WTC11 (cell line): ENCODE measurements at regions not wholly inside any gene's neighbourhood (a gene's known extent, or its start where the extent isn't known, plus 50 kb on each side); places are given as distances from the start of the nearest gene placed in this dataset.

Source experiments
- CBFB ChIP-seq: sonication (generic); formaldehyde crosslinking; IDR thresholded peaks from 2 replicates; pipeline ENCODE4 v1.8.1; 2022; ENCODE audit warnings: mild to moderate bottlenecking, low read depth, missing genetic modification reagents
- ESRRA ChIP-seq: sonication (generic); formaldehyde crosslinking; IDR thresholded peaks from 2 replicates; pipeline ENCODE4 v1.8.1; 2022; ENCODE audit warnings: mild to moderate bottlenecking, missing genetic modification reagents, borderline replicate concordance
- RELA ChIP-seq: sonication (generic); formaldehyde crosslinking; IDR thresholded peaks from 2 replicates; pipeline ENCODE4 v1.8.1; 2022; ENCODE audit warnings: missing genetic modification reagents, mild to moderate bottlenecking, borderline replicate concordance
- SMAD3 ChIP-seq: sonication (generic); formaldehyde crosslinking; IDR thresholded peaks from 2 replicates; pipeline ENCODE4 v1.8.0; 2022; ENCODE audit warnings: missing genetic modification reagents, mild to moderate bottlenecking, borderline replicate concordance
- TEAD1 ChIP-seq: sonication (generic); formaldehyde crosslinking; IDR thresholded peaks from 2 replicates; pipeline ENCODE4 v1.8.0; 2022; ENCODE audit warnings: mild to moderate bottlenecking, missing genetic modification reagents
- ZNF671 ChIP-seq: fragments of 250-450 bp; sonication (Bioruptor Pico); IDR thresholded peaks from 2 replicates; pipeline ENCODE4 v1.8.0; 2021; ENCODE audit warnings: mild to moderate bottlenecking
- TF ChIP-seq, protein P1 (sequence below): sonication (generic); formaldehyde crosslinking; IDR thresholded peaks from 2 replicates; pipeline ENCODE4 v1.8.0; 2023; ENCODE audit warnings: missing genetic modification reagents
- TF ChIP-seq, protein P2 (sequence below): sonication (generic); formaldehyde crosslinking; IDR thresholded peaks from 2 replicates; pipeline ENCODE4 v1.8.1; 2023; ENCODE audit warnings: mild to moderate bottlenecking, missing genetic modification reagents, moderate library complexity
- TF ChIP-seq, protein P3 (sequence below): fragments of 200-600 bp; IDR thresholded peaks from 2 replicates; pipeline ENCODE4 v1.8.0; 2022; ENCODE audit warnings: antibody characterized with exemption
- TF ChIP-seq, protein P4 (sequence below): sonication (generic); formaldehyde crosslinking; IDR thresholded peaks from 2 replicates; pipeline ENCODE4 v1.8.0; 2022; ENCODE audit warnings: mild to moderate bottlenecking, missing genetic modification reagents
- TF ChIP-seq, protein P5 (sequence below): sonication (generic); formaldehyde crosslinking; conservative IDR thresholded peaks from 2 replicates; pipeline ENCODE4 v1.8.1; 2022; ENCODE audit warnings: mild to moderate bottlenecking, missing genetic modification reagents
- TF ChIP-seq, protein P6 (sequence below): sonication (generic); formaldehyde crosslinking; IDR thresholded peaks from 2 replicates; pipeline ENCODE4 v1.8.1; 2023; ENCODE audit warnings: mild to moderate bottlenecking, missing genetic modification reagents, borderline replicate concordance
- TF ChIP-seq, protein P7 (sequence below): fragments of 250-450 bp; sonication (Bioruptor Pico); IDR thresholded peaks from 2 replicates; pipeline ENCODE4 v1.9.0; 2021; ENCODE audit warnings: mild to moderate bottlenecking

DNA sequence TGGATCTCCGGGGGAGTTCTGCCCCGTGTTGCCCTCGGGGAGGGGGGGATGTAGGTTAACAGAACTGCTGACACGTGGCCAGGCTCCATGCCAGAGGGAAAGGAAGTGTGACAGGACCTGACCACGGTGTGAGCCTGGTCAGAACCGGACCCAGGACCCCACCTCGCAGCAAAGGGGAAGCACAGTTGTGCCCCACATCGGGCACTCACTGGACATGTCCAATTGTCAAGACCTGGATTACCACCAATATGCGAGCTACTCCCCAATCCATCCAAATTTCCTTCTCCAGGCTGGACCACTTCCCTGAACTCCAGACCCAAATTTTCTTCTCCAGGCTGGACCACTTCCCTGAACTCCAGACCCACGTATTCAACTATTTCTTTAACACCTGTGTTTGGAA is 78.8 kb upstream of the PIWIL1 start:
- TF ChIP-seq, protein P1, sequence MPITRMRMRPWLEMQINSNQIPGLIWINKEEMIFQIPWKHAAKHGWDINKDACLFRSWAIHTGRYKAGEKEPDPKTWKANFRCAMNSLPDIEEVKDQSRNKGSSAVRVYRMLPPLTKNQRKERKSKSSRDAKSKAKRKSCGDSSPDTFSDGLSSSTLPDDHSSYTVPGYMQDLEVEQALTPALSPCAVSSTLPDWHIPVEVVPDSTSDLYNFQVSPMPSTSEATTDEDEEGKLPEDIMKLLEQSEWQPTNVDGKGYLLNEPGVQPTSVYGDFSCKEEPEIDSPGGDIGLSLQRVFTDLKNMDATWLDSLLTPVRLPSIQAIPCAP (CRISPR knock-in tag): no peak
- TF ChIP-seq TEAD1 (CRISPR knock-in tag) (no peak), CBFB (CRISPR knock-in tag) (no peak), ESRRA (CRISPR knock-in tag) (no peak), RELA (no peak), SMAD3 (no peak), ZNF671 (CRISPR knock-in tag) (no peak)
- TF ChIP-seq, protein P2, sequence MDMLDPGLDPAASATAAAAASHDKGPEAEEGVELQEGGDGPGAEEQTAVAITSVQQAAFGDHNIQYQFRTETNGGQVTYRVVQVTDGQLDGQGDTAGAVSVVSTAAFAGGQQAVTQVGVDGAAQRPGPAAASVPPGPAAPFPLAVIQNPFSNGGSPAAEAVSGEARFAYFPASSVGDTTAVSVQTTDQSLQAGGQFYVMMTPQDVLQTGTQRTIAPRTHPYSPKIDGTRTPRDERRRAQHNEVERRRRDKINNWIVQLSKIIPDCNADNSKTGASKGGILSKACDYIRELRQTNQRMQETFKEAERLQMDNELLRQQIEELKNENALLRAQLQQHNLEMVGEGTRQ (CRISPR knock-in tag): no peak
- TF ChIP-seq, protein P3, sequence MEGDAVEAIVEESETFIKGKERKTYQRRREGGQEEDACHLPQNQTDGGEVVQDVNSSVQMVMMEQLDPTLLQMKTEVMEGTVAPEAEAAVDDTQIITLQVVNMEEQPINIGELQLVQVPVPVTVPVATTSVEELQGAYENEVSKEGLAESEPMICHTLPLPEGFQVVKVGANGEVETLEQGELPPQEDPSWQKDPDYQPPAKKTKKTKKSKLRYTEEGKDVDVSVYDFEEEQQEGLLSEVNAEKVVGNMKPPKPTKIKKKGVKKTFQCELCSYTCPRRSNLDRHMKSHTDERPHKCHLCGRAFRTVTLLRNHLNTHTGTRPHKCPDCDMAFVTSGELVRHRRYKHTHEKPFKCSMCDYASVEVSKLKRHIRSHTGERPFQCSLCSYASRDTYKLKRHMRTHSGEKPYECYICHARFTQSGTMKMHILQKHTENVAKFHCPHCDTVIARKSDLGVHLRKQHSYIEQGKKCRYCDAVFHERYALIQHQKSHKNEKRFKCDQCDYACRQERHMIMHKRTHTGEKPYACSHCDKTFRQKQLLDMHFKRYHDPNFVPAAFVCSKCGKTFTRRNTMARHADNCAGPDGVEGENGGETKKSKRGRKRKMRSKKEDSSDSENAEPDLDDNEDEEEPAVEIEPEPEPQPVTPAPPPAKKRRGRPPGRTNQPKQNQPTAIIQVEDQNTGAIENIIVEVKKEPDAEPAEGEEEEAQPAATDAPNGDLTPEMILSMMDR: no peak
- TF ChIP-seq, protein P4, sequence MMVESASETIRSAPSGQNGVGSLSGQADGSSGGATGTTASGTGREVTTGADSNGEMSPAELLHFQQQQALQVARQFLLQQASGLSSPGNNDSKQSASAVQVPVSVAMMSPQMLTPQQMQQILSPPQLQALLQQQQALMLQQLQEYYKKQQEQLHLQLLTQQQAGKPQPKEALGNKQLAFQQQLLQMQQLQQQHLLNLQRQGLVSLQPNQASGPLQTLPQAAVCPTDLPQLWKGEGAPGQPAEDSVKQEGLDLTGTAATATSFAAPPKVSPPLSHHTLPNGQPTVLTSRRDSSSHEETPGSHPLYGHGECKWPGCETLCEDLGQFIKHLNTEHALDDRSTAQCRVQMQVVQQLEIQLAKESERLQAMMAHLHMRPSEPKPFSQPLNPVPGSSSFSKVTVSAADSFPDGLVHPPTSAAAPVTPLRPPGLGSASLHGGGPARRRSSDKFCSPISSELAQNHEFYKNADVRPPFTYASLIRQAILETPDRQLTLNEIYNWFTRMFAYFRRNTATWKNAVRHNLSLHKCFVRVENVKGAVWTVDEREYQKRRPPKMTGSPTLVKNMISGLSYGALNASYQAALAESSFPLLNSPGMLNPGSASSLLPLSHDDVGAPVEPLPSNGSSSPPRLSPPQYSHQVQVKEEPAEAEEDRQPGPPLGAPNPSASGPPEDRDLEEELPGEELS (CRISPR knock-in tag): no peak
- TF ChIP-seq, protein P5, sequence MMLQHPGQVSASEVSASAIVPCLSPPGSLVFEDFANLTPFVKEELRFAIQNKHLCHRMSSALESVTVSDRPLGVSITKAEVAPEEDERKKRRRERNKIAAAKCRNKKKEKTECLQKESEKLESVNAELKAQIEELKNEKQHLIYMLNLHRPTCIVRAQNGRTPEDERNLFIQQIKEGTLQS: no peak
- TF ChIP-seq, protein P6, sequence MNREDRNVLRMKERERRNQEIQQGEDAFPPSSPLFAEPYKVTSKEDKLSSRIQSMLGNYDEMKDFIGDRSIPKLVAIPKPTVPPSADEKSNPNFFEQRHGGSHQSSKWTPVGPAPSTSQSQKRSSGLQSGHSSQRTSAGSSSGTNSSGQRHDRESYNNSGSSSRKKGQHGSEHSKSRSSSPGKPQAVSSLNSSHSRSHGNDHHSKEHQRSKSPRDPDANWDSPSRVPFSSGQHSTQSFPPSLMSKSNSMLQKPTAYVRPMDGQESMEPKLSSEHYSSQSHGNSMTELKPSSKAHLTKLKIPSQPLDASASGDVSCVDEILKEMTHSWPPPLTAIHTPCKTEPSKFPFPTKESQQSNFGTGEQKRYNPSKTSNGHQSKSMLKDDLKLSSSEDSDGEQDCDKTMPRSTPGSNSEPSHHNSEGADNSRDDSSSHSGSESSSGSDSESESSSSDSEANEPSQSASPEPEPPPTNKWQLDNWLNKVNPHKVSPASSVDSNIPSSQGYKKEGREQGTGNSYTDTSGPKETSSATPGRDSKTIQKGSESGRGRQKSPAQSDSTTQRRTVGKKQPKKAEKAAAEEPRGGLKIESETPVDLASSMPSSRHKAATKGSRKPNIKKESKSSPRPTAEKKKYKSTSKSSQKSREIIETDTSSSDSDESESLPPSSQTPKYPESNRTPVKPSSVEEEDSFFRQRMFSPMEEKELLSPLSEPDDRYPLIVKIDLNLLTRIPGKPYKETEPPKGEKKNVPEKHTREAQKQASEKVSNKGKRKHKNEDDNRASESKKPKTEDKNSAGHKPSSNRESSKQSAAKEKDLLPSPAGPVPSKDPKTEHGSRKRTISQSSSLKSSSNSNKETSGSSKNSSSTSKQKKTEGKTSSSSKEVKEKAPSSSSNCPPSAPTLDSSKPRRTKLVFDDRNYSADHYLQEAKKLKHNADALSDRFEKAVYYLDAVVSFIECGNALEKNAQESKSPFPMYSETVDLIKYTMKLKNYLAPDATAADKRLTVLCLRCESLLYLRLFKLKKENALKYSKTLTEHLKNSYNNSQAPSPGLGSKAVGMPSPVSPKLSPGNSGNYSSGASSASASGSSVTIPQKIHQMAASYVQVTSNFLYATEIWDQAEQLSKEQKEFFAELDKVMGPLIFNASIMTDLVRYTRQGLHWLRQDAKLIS: no peak
- TF ChIP-seq, protein P7, sequence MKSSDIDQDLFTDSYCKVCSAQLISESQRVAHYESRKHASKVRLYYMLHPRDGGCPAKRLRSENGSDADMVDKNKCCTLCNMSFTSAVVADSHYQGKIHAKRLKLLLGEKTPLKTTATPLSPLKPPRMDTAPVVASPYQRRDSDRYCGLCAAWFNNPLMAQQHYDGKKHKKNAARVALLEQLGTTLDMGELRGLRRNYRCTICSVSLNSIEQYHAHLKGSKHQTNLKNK (CRISPR knock-in tag): no peak
